GM12878 (cell line): ENCODE measurements at regions not wholly inside any gene's neighbourhood (a gene's known extent, or its start where the extent isn't known, plus 50 kb on each side); places are given as distances from the start of the nearest gene placed in this dataset.
A peak's percentile ranks its signal among the peaks of the same experiment; 100 is the strongest.

Experiments used
- BACH1 ChIP-seq: fragments of 450-650 bp; IDR thresholded peaks from 2 replicates; pipeline ENCODE4 v1.6.1; 2017; ENCODE audit warnings: mild to moderate bottlenecking, borderline replicate concordance
- BHLHE40 ChIP-seq, 2 experiments: fragments of 450-650 bp in 1 of 2; IDR thresholded peaks; 2 replicates each; pipeline ENCODE4 v1.6.1; 2011 to 2017; ENCODE audit warnings: low read depth in 2 of 2, borderline replicate concordance in 1 of 2, improper control_type of control experiment in 1 of 2, low read length in 1 of 2, mild to moderate bottlenecking in 1 of 2
- CBX5 ChIP-seq: sonication (generic); IDR thresholded peaks from 2 replicates; pipeline ENCODE4 v1.6.1; 2016; ENCODE audit warnings: low read depth, moderate library complexity, mild to moderate bottlenecking, inconsistent platforms
- CEBPB ChIP-seq, 2 experiments: fragments of 150-350 bp in 1 of 2; IDR thresholded peaks; 2 replicates each; pipeline ENCODE4 v1.6.1; 2012 to 2014; ENCODE audit warnings: low read depth in 2 of 2, low read length in 2 of 2, borderline replicate concordance in 1 of 2, inconsistent platforms in 1 of 2
- IKZF1 ChIP-seq: fragments of 450-650 bp; conservative IDR thresholded peaks from 2 replicates; pipeline ENCODE4 v1.6.1; 2017; ENCODE audit warnings: antibody characterized with exemption, mild to moderate bottlenecking
- MEF2B ChIP-seq: fragments of 450-650 bp; IDR thresholded peaks from 2 replicates; pipeline ENCODE4 v1.6.1; 2018; ENCODE audit warnings: mild to moderate bottlenecking, moderate library complexity; ENCODE audit not compliant: partially characterized antibody, poor library complexity, severe bottlenecking
- MTA3 ChIP-seq: IDR thresholded peaks from 2 replicates; pipeline ENCODE4 v1.6.1; 2012; ENCODE audit warnings: low read length, inconsistent platforms, borderline replicate concordance
- NR2C2 ChIP-seq: IDR thresholded peaks from 2 replicates; pipeline ENCODE4 v1.6.1; 2011; ENCODE audit warnings: borderline replicate concordance, low read depth; ENCODE audit not compliant: control insufficient read depth, insufficient read length
- NR2F1 ChIP-seq: fragments of 450-650 bp; conservative IDR thresholded peaks from 2 replicates; pipeline ENCODE4 v1.6.1; 2017; ENCODE audit warnings: mild to moderate bottlenecking
- POU2F2 ChIP-seq: IDR thresholded peaks from 3 replicates; pipeline ENCODE4 v1.6.1; 2011; ENCODE audit warnings: low read depth, mild to moderate bottlenecking, low read length, borderline replicate concordance
- RAD21 ChIP-seq: IDR thresholded peaks from 2 replicates; pipeline ENCODE4 v1.6.1; 2011; ENCODE audit warnings: mild to moderate bottlenecking, low read depth, low read length, moderate library complexity; ENCODE audit not compliant: insufficient read depth
- RAD51 ChIP-seq: fragments of 450-650 bp; IDR thresholded peaks from 2 replicates; pipeline ENCODE4 v1.6.1; 2016; ENCODE audit warnings: moderate library complexity, mild to moderate bottlenecking, inconsistent platforms
- RUNX3 ChIP-seq: IDR thresholded peaks from 2 replicates; pipeline ENCODE4 v1.6.1; 2012; ENCODE audit warnings: low read length, inconsistent platforms
- SMAD1 ChIP-seq: fragments of 450-650 bp; IDR thresholded peaks from 2 replicates; pipeline ENCODE4 v1.6.1; 2018; ENCODE audit warnings: mild to moderate bottlenecking, low read depth; ENCODE audit not compliant: partially characterized antibody
- SMARCA5 ChIP-seq: fragments of 450-650 bp; IDR thresholded peaks from 2 replicates; pipeline ENCODE4 v1.6.1; 2017; ENCODE audit warnings: mild to moderate bottlenecking
- TAF1 ChIP-seq: IDR thresholded peaks from 2 replicates; pipeline ENCODE4 v1.6.1; 2011; ENCODE audit warnings: mild to moderate bottlenecking, low read depth, low read length, borderline replicate concordance
- USF1 ChIP-seq: IDR thresholded peaks from 2 replicates; pipeline ENCODE4 v1.6.1; 2011; ENCODE audit warnings: borderline replicate concordance, low read depth, mild to moderate bottlenecking, moderate library complexity, mixed read lengths, low read length; ENCODE audit not compliant: insufficient read depth; ENCODE audit errors: extremely low read length
- ZBED1 ChIP-seq: IDR thresholded peaks from 2 replicates; pipeline ENCODE4 v1.6.1; 2016; ENCODE audit warnings: borderline replicate concordance
- ZNF217 ChIP-seq: fragments of 450-650 bp; IDR thresholded peaks from 2 replicates; pipeline ENCODE4 v1.6.1; 2017; ENCODE audit warnings: antibody characterized with exemption, mild to moderate bottlenecking
- ZNF274 ChIP-seq: IDR thresholded peaks from one replicate; pipeline ENCODE4 v1.8.0; 2011; ENCODE audit not compliant: insufficient read length, insufficient read depth
- TF ChIP-seq, protein P1 (sequence below): fragments of 450-650 bp; IDR thresholded peaks from 2 replicates; pipeline ENCODE4 v1.6.1; 2017; ENCODE audit warnings: mild to moderate bottlenecking, moderate library complexity
- TF ChIP-seq, protein P2 (sequence below): fragments of 450-650 bp; IDR thresholded peaks from 2 replicates; pipeline ENCODE4 v1.6.1; 2016; ENCODE audit warnings: mild to moderate bottlenecking
- TF ChIP-seq, protein P3 (sequence below): fragments of 450-650 bp; IDR thresholded peaks from 2 replicates; pipeline ENCODE4 v1.6.1; 2017; ENCODE audit warnings: low read depth, mild to moderate bottlenecking, moderate library complexity

DNA sequence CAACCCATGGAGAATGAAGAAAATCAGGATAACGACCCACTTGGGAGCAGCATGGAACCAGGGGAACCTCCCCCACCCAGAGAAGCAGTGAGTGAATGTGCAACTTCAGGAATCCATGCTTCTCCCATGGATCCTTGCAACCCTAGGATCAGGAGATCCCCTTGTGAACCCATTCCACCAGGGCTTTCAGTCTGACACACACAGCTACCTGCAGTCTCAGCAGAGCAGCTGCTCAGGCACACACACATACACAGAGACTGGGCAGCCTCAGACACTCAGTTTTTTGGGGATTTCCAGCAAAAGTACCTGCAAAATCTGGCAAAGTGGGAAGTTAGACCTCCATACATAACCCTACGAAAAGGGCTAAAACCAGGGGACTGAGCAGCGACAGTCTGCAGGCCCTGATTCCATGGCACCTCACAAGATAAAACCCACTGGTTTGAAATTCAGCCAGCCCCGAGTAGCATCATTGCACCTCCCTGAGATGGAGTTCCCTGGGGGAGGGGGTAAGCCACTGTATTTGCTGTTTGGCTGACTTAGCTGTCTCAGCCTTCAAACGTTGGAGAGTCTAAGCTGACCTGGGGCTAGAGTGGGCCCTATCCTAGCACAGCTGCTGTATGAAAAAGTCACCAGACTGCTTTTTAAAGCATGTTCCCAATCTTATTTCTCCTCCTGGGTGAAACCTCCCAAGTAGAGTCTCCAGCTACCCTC is 737.5 kb upstream of the NDST4 start (continued):
- TF ChIP-seq ZBED1, result no peak
- TF ChIP-seq BACH1, result no peak
- no peak for TF ChIP-seq NR2C2
- no peak for TF ChIP-seq TAF1
- TF ChIP-seq BHLHE40 (IDR thresholded peaks at IDR 0.05; ENCODE audit: borderline replicate concordance in 1 of 2, low read depth in 2 of 2, low read length in 1 of 2), result 0 out of 4 replicates have a peak, but pooled peaks of 1 of the 2 experiments have one; percentile 5
- no peak for TF ChIP-seq NR2F1
- TF ChIP-seq RUNX3, result 0 out of 2 replicates have a peak, but pooled peaks have one; percentile 13
- TF ChIP-seq, protein P1, sequence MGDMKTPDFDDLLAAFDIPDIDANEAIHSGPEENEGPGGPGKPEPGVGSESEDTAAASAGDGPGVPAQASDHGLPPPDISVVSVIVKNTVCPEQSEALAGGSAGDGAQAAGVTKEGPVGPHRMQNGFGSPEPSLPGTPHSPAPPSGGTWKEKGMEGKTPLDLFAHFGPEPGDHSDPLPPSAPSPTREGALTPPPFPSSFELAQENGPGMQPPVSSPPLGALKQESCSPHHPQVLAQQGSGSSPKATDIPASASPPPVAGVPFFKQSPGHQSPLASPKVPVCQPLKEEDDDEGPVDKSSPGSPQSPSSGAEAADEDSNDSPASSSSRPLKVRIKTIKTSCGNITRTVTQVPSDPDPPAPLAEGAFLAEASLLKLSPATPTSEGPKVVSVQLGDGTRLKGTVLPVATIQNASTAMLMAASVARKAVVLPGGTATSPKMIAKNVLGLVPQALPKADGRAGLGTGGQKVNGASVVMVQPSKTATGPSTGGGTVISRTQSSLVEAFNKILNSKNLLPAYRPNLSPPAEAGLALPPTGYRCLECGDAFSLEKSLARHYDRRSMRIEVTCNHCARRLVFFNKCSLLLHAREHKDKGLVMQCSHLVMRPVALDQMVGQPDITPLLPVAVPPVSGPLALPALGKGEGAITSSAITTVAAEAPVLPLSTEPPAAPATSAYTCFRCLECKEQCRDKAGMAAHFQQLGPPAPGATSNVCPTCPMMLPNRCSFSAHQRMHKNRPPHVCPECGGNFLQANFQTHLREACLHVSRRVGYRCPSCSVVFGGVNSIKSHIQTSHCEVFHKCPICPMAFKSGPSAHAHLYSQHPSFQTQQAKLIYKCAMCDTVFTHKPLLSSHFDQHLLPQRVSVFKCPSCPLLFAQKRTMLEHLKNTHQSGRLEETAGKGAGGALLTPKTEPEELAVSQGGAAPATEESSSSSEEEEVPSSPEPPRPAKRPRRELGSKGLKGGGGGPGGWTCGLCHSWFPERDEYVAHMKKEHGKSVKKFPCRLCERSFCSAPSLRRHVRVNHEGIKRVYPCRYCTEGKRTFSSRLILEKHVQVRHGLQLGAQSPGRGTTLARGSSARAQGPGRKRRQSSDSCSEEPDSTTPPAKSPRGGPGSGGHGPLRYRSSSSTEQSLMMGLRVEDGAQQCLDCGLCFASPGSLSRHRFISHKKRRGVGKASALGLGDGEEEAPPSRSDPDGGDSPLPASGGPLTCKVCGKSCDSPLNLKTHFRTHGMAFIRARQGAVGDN, result peak; percentile 53; the same call in 1 of the 2 replicates
- TF ChIP-seq ZNF274, result no peak
- no peak for TF ChIP-seq MEF2B
- TF ChIP-seq, protein P2, sequence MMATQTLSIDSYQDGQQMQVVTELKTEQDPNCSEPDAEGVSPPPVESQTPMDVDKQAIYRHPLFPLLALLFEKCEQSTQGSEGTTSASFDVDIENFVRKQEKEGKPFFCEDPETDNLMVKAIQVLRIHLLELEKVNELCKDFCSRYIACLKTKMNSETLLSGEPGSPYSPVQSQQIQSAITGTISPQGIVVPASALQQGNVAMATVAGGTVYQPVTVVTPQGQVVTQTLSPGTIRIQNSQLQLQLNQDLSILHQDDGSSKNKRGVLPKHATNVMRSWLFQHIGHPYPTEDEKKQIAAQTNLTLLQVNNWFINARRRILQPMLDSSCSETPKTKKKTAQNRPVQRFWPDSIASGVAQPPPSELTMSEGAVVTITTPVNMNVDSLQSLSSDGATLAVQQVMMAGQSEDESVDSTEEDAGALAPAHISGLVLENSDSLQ, result no peak
- TF ChIP-seq RAD21, result no peak
- no peak for TF ChIP-seq CEBPB (IDR thresholded peaks at IDR 0.05; ENCODE audit: borderline replicate concordance in 1 of 2, low read depth in 2 of 2, low read length in 2 of 2)
- no peak for TF ChIP-seq POU2F2
- TF ChIP-seq, protein P3, sequence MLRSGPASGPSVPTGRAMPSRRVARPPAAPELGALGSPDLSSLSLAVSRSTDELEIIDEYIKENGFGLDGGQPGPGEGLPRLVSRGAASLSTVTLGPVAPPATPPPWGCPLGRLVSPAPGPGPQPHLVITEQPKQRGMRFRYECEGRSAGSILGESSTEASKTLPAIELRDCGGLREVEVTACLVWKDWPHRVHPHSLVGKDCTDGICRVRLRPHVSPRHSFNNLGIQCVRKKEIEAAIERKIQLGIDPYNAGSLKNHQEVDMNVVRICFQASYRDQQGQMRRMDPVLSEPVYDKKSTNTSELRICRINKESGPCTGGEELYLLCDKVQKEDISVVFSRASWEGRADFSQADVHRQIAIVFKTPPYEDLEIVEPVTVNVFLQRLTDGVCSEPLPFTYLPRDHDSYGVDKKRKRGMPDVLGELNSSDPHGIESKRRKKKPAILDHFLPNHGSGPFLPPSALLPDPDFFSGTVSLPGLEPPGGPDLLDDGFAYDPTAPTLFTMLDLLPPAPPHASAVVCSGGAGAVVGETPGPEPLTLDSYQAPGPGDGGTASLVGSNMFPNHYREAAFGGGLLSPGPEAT, result peak; percentile 53; the same call in 1 of the 2 replicates
- TF ChIP-seq SMAD1, result no peak
- TF ChIP-seq RAD51, result no peak
- no peak for TF ChIP-seq MTA3
- TF ChIP-seq SMARCA5, result no peak
- TF ChIP-seq ZNF217, result 0 out of 2 replicates have a peak, but pooled peaks have one; percentile 26
- no peak for TF ChIP-seq CBX5
- TF ChIP-seq USF1, result no peak
- peak; percentile 79 for TF ChIP-seq IKZF1
